ENCODE measurements at regions not wholly inside any gene's neighbourhood (a gene's known extent, or its start where the extent isn't known, plus 50 kb on each side); places are given as distances from the start of the nearest gene placed in this dataset.

GRCh38 chr5:96283589-96283988 lies 149.5 kb downstream of the PCSK1 start:
- no peak for DNase-seq (ENCODE audit: low spot score)

GRCh38 chr5:96282020-96282419 lies 151.0 kb downstream of the PCSK1 start:
- no peak for DNase-seq (ENCODE audit: low spot score)

- DNase-seq (ENCODE audit: low spot score) = no peak
Measured at GRCh38 chr5:96280946-96281393, 152.1 kb downstream of the PCSK1 start.

GRCh38 chr5:96279801-96280542 lies 153.1 kb downstream of the PCSK1 start:
- peak; percentile 49 for DNase-seq (ENCODE audit: low spot score)

- no peak for DNase-seq (ENCODE audit: low spot score)
Measured at GRCh38 chr5:96278981-96279380, 154.1 kb downstream of the PCSK1 start.

- no peak for DNase-seq (ENCODE audit: low spot score)
Measured at GRCh38 chr5:96275051-96275450, 158.0 kb downstream of the PCSK1 start.

GRCh38 chr5:96265487-96265886 lies 167.6 kb downstream of the PCSK1 start:
- no peak for DNase-seq (ENCODE audit: low spot score)

- no peak for DNase-seq (ENCODE audit: low spot score)
Measured at GRCh38 chr5:96264047-96264446, 169.0 kb downstream of the PCSK1 start.

- no peak for DNase-seq (ENCODE audit: low spot score)
Measured at GRCh38 chr5:96262105-96262504, 170.9 kb downstream of the PCSK1 start.

GRCh38 chr5:96260009-96260408 lies 173.0 kb downstream of the PCSK1 start:
- no peak for DNase-seq (ENCODE audit: low spot score)

GRCh38 chr5:96259151-96259772 lies 173.8 kb downstream of the PCSK1 start:
- peak; percentile 77 for DNase-seq (ENCODE audit: low spot score)

GRCh38 chr5:96258692-96259091 lies 174.4 kb downstream of the PCSK1 start:
- no peak for DNase-seq (ENCODE audit: low spot score)

GRCh38 chr5:96257904-96258303 lies 175.1 kb downstream of the PCSK1 start:
- peak; percentile 39 for DNase-seq (ENCODE audit: low spot score)

GRCh38 chr5:96256795-96257470 lies 176.1 kb downstream of the PCSK1 start:
- DNase-seq (ENCODE audit: low spot score) = peak; percentile 89

- peak; percentile 96 for DNase-seq (ENCODE audit: low spot score)
Measured at GRCh38 chr5:96254980-96255691, 177.9 kb downstream of the PCSK1 start.

- DNase-seq (ENCODE audit: low spot score) = no peak
Measured at GRCh38 chr5:96253140-96253539, 179.9 kb downstream of the PCSK1 start.

- no peak for DNase-seq (ENCODE audit: low spot score)
Measured at GRCh38 chr5:96252596-96252995, 180.5 kb downstream of the PCSK1 start.

GRCh38 chr5:96250782-96251181 lies 182.3 kb downstream of the PCSK1 start:
- no peak for DNase-seq (ENCODE audit: low spot score)

- DNase-seq (ENCODE audit: low spot score) = no peak
Measured at GRCh38 chr5:96248131-96248530, 184.9 kb downstream of the PCSK1 start.

- no peak for DNase-seq (ENCODE audit: low spot score)
Measured at GRCh38 chr5:96247708-96248107, 185.3 kb downstream of the PCSK1 start.

GRCh38 chr5:96247097-96247701 lies 185.8 kb downstream of the PCSK1 start:
- DNase-seq (ENCODE audit: low spot score) = no peak
